H1 (cell line): ENCODE measurements at regions not wholly inside any gene's neighbourhood (a gene's known extent, or its start where the extent isn't known, plus 50 kb on each side); places are given as distances from the start of the nearest gene placed in this dataset.

ENCODE experiments used
- CTCF ChIA-PET: fragments of 300-600 bp; sonication (Branson Sonifier 250); formaldehyde crosslinking; loops from one replicate; lab custom pipeline; 2021; ENCODE audit not compliant: partially characterized antibody; lab: Charles Lee
- POLR2A ChIA-PET: fragments of 300-600 bp; sonication (Branson Sonifier 250); formaldehyde crosslinking; loops from one replicate; lab custom pipeline; 2021; ENCODE audit warnings: inconsistent platforms; ENCODE audit not compliant: partially characterized antibody; lab: Charles Lee
- DNase-seq, 2 experiments: peaks; one replicate each; pipeline versions ENCODE4 v3.0.0 to v3.0.0-alpha.2; 2010 to 2022; ENCODE audit warnings: low spot score in 2 of 2, low read depth in 1 of 2, mixed read lengths in 1 of 2
- FAIRE-seq: peaks from 2 replicates; lab custom pipeline; 2011; peaks lifted over from hg19 to GRCh38; lab: Jason Lieb, UNC
- H2AFZ ChIP-seq: 2 replicates; pipeline ENCODE4 v1.8.1; 2012; ENCODE audit warnings: low read length, inconsistent platforms
- H2AK5ac ChIP-seq: 2 replicates; pipeline ENCODE4 v1.6.1; 2013; ENCODE audit warnings: low read depth, low read length
- H2BK120ac ChIP-seq: replicated peaks from 2 replicates; pipeline ENCODE3; 2013; ENCODE audit warnings: low read depth, low read length, inconsistent platforms
- H2BK12ac ChIP-seq: 2 replicates; pipeline ENCODE4 v1.6.1; 2013; ENCODE audit warnings: low read depth, low read length
- H2BK15ac ChIP-seq: 2 replicates; pipeline ENCODE4 v1.6.1; 2013; ENCODE audit warnings: low read length
- H2BK20ac ChIP-seq: 2 replicates; pipeline ENCODE4 v1.6.1; 2013; ENCODE audit warnings: low read length
- H2BK5ac ChIP-seq: 2 replicates; pipeline ENCODE4 v1.6.1; 2013; ENCODE audit warnings: low read depth, low read length
- H3K14ac ChIP-seq: 2 replicates; pipeline ENCODE4 v1.6.1; 2013; ENCODE audit warnings: inconsistent platforms; ENCODE audit not compliant: insufficient read length
- H3K18ac ChIP-seq: 2 replicates; pipeline ENCODE4 v1.6.1; 2013; ENCODE audit warnings: low read length; ENCODE audit errors: extremely low read depth
- H3K23ac ChIP-seq: 2 replicates; pipeline ENCODE4 v1.6.1; 2013; ENCODE audit warnings: inconsistent platforms; ENCODE audit not compliant: insufficient read length
- H3K23me2 ChIP-seq: 2 replicates; pipeline ENCODE4 v1.6.1; 2013; ENCODE audit warnings: low read depth, low read length
- H3K27ac ChIP-seq: 2 replicates; pipeline ENCODE4 v1.6.1; 2011; ENCODE audit warnings: low read depth, low read length, inconsistent platforms
- H3K27me3 ChIP-seq, 4 experiments: replicated peaks in 1 of 4; 1 replicate in 1 of 4; 2 replicates in 3 of 4; pipeline versions ENCODE4 v1.6.1 to v1.8.1; 2011 to 2013; ENCODE audit warnings: low read length in 3 of 4, mild to moderate bottlenecking in 3 of 4, inconsistent platforms in 2 of 4, mixed read lengths in 2 of 4, moderate library complexity in 1 of 4; ENCODE audit not compliant: control insufficient read depth in 3 of 4, insufficient read depth in 3 of 4; ENCODE audit errors: extremely low read depth in 1 of 4
- H3K36me3 ChIP-seq, 4 experiments: 2 replicates each; pipeline versions ENCODE4 v1.6.1 to v1.8.1; 2011 to 2013; ENCODE audit warnings: mild to moderate bottlenecking in 4 of 4, low read length in 3 of 4, moderate library complexity in 2 of 4, control low read depth in 1 of 4, inconsistent platforms in 1 of 4; ENCODE audit not compliant: insufficient read depth in 4 of 4, control insufficient read depth in 2 of 4
- H3K4ac ChIP-seq: replicated peaks from 2 replicates; pipeline ENCODE3; 2013; ENCODE audit warnings: low read length, low read depth, mixed read lengths, inconsistent platforms; ENCODE audit not compliant: insufficient read length
- H3K4me1 ChIP-seq, 4 experiments: replicated peaks in 1 of 4; 1 replicate in 1 of 4; 2 replicates in 3 of 4; pipeline versions ENCODE4 v1.6.1 to v1.8.1; 2011 to 2013; ENCODE audit warnings: low read length in 3 of 4, inconsistent platforms in 2 of 4, mixed read lengths in 1 of 4; ENCODE audit not compliant: insufficient read depth in 4 of 4, control insufficient read depth in 3 of 4
- H3K4me2 ChIP-seq, 2 experiments: 2 replicates each; pipeline versions ENCODE4 v1.6.1 to v1.8.1; 2011 to 2013; ENCODE audit warnings: low read depth in 2 of 2, low read length in 2 of 2, control low read depth in 1 of 2, inconsistent platforms in 1 of 2, mild to moderate bottlenecking in 1 of 2; ENCODE audit not compliant: insufficient read depth in 1 of 2
- H3K4me3 ChIP-seq, 4 experiments: fragments of 200-600, 300-600 bp in 1 of 4; sonication (generic), shearing (Covaris generic), sonication (Bioruptor Twin) in 1 of 4; 2 replicates each; pipeline versions ENCODE4 v1.5.1 to v1.8.1; 2011 to 2016; ENCODE audit warnings: low read length in 4 of 4, low read depth in 3 of 4, control low read depth in 2 of 4, inconsistent platforms in 2 of 4, mild to moderate bottlenecking in 2 of 4, mixed read lengths in 1 of 4, moderate library complexity in 1 of 4; ENCODE audit not compliant: insufficient read depth in 2 of 4; ENCODE audit errors: extremely low read depth in 1 of 4
- H3K56ac ChIP-seq: replicated peaks from 2 replicates; pipeline ENCODE3; 2013; ENCODE audit warnings: low read depth, mild to moderate bottlenecking, mixed read lengths, low read length, inconsistent platforms; ENCODE audit not compliant: insufficient read length
- H3K79me1 ChIP-seq: 2 replicates; pipeline ENCODE4 v1.6.1; 2013; ENCODE audit warnings: low read depth, low read length, control low read depth
- H3K79me2 ChIP-seq, 2 experiments: 2 replicates each; pipeline versions ENCODE4 v1.6.1 to v1.8.1; 2012 to 2013; ENCODE audit warnings: low read length in 2 of 2, mild to moderate bottlenecking in 2 of 2, inconsistent platforms in 1 of 2; ENCODE audit not compliant: insufficient read depth in 2 of 2, control insufficient read depth in 1 of 2
- H3K9ac ChIP-seq, 4 experiments: replicated peaks in 1 of 4; 1 replicate in 1 of 4; 2 replicates in 3 of 4; pipeline versions ENCODE4 v1.6.1 to v1.8.1; 2011 to 2013; ENCODE audit warnings: low read depth in 3 of 4, low read length in 3 of 4, control low read depth in 2 of 4, mild to moderate bottlenecking in 2 of 4, moderate library complexity in 2 of 4, inconsistent platforms in 1 of 4; ENCODE audit errors: extremely low read depth in 1 of 4
- H3K9me3 ChIP-seq, 2 experiments: 2 replicates each; pipeline versions ENCODE4 v1.6.1 to v1.8.1; 2012 to 2013; ENCODE audit warnings: mild to moderate bottlenecking in 2 of 2, moderate library complexity in 2 of 2, control low read depth in 1 of 2, inconsistent platforms in 1 of 2, low read depth in 1 of 2, low read length in 1 of 2, mixed read lengths in 1 of 2; ENCODE audit not compliant: insufficient read depth in 2 of 2
- H4K20me1 ChIP-seq, 2 experiments: replicated peaks in 1 of 2; 2 replicates each; pipeline versions ENCODE3 to v1.8.1; 2011 to 2013; ENCODE audit warnings: inconsistent platforms in 2 of 2, low read length in 2 of 2, mild to moderate bottlenecking in 1 of 2; ENCODE audit not compliant: insufficient read depth in 2 of 2, control insufficient read depth in 1 of 2
- H4K5ac ChIP-seq: 2 replicates; pipeline ENCODE4 v1.6.1; 2013; ENCODE audit warnings: low read length, low read depth, mixed read lengths, inconsistent platforms; ENCODE audit not compliant: insufficient read length
- H4K8ac ChIP-seq: 2 replicates; pipeline ENCODE4 v1.8.0; 2013; ENCODE audit warnings: mild to moderate bottlenecking, moderate library complexity, low read length, inconsistent platforms; ENCODE audit not compliant: insufficient read depth; ENCODE audit errors: extremely low read depth
- H4K91ac ChIP-seq: replicated peaks from 2 replicates; pipeline ENCODE3; 2013; ENCODE audit warnings: low read length, mixed read lengths, inconsistent platforms; ENCODE audit not compliant: insufficient read length
- ASH2L ChIP-seq: fragments of 200-600, 300-600 bp; sonication (generic); IDR thresholded peaks from one replicate; pipeline ENCODE4 v1.7.1; 2017; ENCODE audit warnings: low read length
- CBX5 ChIP-seq: fragments of 300-800, 300-1000 bp; sonication (generic); IDR thresholded peaks from 2 replicates; pipeline ENCODE4 v1.7.1; 2016; ENCODE audit warnings: antibody characterized with exemption, low read length, low read depth
- CBX8 ChIP-seq: fragments of 300-800, 300-1000 bp; sonication (generic); IDR thresholded peaks from 2 replicates; pipeline ENCODE4 v1.7.1; 2016; ENCODE audit warnings: low read depth, low read length, borderline replicate concordance
- KDM1A ChIP-seq: fragments of 200-600, 300-600 bp; sonication (generic); IDR thresholded peaks from 2 replicates; pipeline ENCODE4 v1.7.1; 2016; ENCODE audit warnings: mild to moderate bottlenecking, low read length, borderline replicate concordance
- NRF1 ChIP-seq: IDR thresholded peaks from 2 replicates; pipeline ENCODE4 v1.6.1; 2011; ENCODE audit warnings: mild to moderate bottlenecking, low read depth, low read length, improper control_type of control experiment
- RAD21 ChIP-seq, 2 experiments: IDR thresholded peaks in 1 of 2; conservative IDR thresholded peaks in 1 of 2; 2 replicates each; pipeline ENCODE4 v1.6.1; 2011; ENCODE audit warnings: low read depth in 2 of 2, low read length in 2 of 2, improper control_type of control experiment in 1 of 2, inconsistent platforms in 1 of 2, mild to moderate bottlenecking in 1 of 2, moderate library complexity in 1 of 2
- RXRA ChIP-seq: IDR thresholded peaks from 2 replicates; pipeline ENCODE4 v1.6.1; 2011; ENCODE audit warnings: low read depth, mild to moderate bottlenecking, low read length, moderate library complexity; ENCODE audit not compliant: insufficient read depth
- SIRT6 ChIP-seq: IDR thresholded peaks from one replicate; pipeline ENCODE4 v1.7.1; 2012; ENCODE audit warnings: low read length, inconsistent platforms
- TAF1 ChIP-seq: IDR thresholded peaks from 2 replicates; pipeline ENCODE4 v1.6.1; 2011; ENCODE audit warnings: mild to moderate bottlenecking, low read depth, low read length
- USF2 ChIP-seq: IDR thresholded peaks from 2 replicates; pipeline ENCODE4 v1.6.1; 2011; ENCODE audit warnings: low read length, improper control_type of control experiment
- YY1 ChIP-seq: IDR thresholded peaks from 2 replicates; pipeline ENCODE4 v1.6.1; 2011; ENCODE audit warnings: low read depth, mild to moderate bottlenecking, low read length
- WGBS, 2 experiments: shearing (Covaris generic) in 1 of 2; methylation state at CpG; one replicate each; pipeline versions ENCODE4 v1.1.6 to v1.1.7; 2013 to 2015; ENCODE audit warnings: low lambda C conversion rate in 2 of 2, mixed read lengths in 2 of 2, inconsistent platforms in 1 of 2, low coverage in 1 of 2, missing lambda C conversion rate in 1 of 2; ENCODE audit not compliant: insufficient replicate concordance in 2 of 2, insufficient coverage in 1 of 2, insufficient read length in 1 of 2; ENCODE audit errors: extremely low coverage in 1 of 2, missing lambda C conversion rate in 1 of 2; 5-methylcytosine and 5-hydroxymethylcytosine counted together

DNA sequence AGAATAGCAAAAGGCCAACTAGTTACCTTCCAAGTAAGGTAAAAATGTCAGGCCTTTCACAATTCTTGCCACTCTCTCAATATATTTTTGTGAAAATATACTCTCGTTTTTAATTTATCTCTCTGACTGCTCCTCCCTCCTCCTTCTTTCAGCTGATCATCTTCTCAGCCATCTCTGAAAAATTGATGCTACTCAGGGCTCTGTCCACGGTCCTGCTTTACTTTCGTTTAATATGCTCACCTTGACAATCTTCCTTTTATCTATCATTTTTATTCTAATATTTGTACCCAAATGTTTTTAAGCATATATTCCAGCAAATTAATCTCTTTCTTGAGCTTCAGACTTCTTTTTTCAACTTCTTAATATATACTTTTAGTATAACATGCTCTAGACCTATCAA is 1362.1 kb downstream of the ROBO1 start:
- FAIRE-seq (no peak), DNase-seq (no peak)
- Histone ChIP-seq H3K9ac (no peak overlapping the region), H3K23ac (no peak overlapping the region), H3K14ac (no peak overlapping the region), H4K5ac (no peak overlapping the region), H3K9me3 (no peaks in the 10 kb centered on the region), H3K27ac (no peak overlapping the region), H4K91ac (no peak overlapping the region), H3K23me2 (no peaks in the 10 kb centered on the region), H2BK5ac (no peak overlapping the region), H3K4me2 (no peak overlapping the region), H3K4me3 (no peak overlapping the region), H4K20me1 (no peaks in the 10 kb centered on the region), H3K18ac (no peak overlapping the region), H3K4ac (no peak overlapping the region), H2AK5ac (no peak overlapping the region), H2AFZ (no peak overlapping the region), H2BK20ac (no peak overlapping the region), H2BK12ac (no peak overlapping the region), H3K79me2 (no peaks in the 10 kb centered on the region), H4K8ac (no peak overlapping the region), H3K27me3 (no peaks in the 10 kb centered on the region), H3K56ac (no peak overlapping the region), H2BK120ac (no peak overlapping the region), H3K36me3 (no peaks in the 10 kb centered on the region), H3K79me1 (no peaks in the 10 kb centered on the region), H2BK15ac (no peak overlapping the region), H3K4me1 (no peaks in the 10 kb centered on the region)
- CTCF ChIA-PET = no interaction called here
- POLR2A ChIA-PET = no interaction called here
- TF ChIP-seq ASH2L (no peak), CBX8 (no peak), RAD21 (IDR thresholded peaks at IDR 0.05 in 1 of 2, conservative IDR thresholded peaks at IDR 0.05 in 1 of 2; ENCODE audit: low read depth in 2 of 2, low read length in 2 of 2) (no peak), CBX5 (no peak), USF2 (no peak), NRF1 (no peak), RXRA (no peak), SIRT6 (no peak), TAF1 (no peak), KDM1A (no peak), YY1 (no peak)
- 91% methylated on average over 3 of the region's 3 CpGs; no CpG with 5 or more reads in 1 of the 2 experiments for WGBS, 2 experiments
